GM21529 (cell line): ENCODE measurements at regions not wholly inside any gene's neighbourhood (a gene's known extent, or its start where the extent isn't known, plus 50 kb on each side); places are given as distances from the start of the nearest gene placed in this dataset.

Source experiments
- ATAC-seq: cut with Tn5 transposase; IDR thresholded peaks from one replicate; pipeline ENCODE4 v1.9.1; 2021; ENCODE audit not compliant: unreplicated experiment

DNA sequence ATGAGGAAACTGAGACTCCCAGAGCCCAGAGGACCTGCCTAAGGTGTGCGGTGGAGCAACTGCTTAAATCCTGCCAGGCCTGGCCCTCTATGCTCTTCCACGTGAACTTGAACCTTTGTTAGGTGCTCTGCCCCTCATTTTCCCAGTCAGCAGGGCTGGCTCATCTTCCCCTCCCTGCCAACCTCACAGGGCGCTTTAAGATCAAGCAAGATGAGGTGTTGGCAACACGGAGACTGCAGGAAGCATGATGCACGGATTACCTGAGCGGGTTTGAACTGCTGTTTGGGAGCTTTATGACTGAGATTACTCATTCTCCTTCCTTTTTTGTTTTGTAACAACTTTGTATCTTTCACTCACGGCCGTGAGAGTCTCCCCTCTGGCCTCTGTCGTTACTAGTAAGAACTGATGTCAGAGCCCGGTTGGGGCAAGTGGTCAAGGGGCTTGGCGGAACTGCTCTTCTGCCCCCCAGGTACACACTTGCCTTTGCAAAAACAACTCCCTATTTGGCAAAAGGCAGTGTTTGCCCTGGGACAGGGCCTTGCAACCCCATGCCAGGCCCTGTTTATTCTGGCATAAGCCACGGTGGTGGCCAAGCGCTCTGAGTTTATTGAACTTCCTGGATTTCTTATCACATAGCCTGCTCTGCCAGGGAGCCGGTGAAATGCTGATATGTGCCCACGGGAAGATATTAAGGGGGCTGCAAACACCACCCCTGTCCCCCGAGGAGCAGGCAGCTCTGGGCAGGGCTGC lies 127.8 kb downstream of the INHBB start:
- no peak for ATAC-seq

DNA sequence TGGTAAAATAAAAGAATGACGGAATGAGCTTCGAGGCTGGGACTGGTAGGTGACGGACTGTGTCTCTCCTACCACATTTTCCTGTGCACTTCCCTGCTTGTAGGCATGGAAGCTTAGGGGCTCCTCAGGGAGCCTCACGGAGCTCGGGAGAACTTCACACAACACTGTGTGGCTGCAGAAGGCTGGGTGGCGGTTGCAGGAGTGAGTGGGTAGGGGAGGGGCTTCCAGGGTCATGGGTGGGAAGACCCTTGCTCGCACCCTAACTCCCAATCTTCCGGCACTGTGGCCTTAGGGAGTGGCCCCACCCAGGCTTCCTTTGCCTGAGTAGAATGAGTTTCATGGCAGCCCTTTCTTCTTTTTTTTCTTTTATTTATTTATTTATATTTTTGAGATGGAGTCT lies 128.6 kb downstream of the INHBB start:
- ATAC-seq, result no peak

GRCh38 chr2:120476141-120476540 lies 130.2 kb downstream of the INHBB start:
- ATAC-seq, result no peak

DNA sequence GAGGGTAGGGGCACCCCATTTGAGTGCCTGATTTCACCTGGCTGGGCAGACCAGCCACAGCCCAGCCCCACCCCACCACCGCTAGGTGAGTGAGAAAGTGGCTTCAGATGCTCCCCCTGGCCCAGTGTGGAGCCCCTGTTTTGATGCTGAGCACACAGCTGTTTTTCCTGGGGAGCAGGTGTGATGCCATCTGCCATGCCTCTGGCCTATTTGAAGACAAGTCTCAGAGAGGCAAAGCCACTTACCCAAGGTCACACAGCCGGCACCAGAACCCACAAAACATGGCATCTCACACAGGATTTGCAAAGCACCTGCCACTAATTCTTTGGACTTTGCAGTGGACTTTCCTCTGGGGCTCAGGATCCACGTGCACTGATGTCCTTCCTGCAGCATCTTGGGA lies 131.3 kb downstream of the INHBB start:
- ATAC-seq, result no peak

GRCh38 chr2:120477831-120478481 lies 132.0 kb downstream of the INHBB start:
- no peak for ATAC-seq

GRCh38 chr2:120480346-120480902 lies 134.5 kb downstream of the INHBB start:
- ATAC-seq, result no peak

DNA sequence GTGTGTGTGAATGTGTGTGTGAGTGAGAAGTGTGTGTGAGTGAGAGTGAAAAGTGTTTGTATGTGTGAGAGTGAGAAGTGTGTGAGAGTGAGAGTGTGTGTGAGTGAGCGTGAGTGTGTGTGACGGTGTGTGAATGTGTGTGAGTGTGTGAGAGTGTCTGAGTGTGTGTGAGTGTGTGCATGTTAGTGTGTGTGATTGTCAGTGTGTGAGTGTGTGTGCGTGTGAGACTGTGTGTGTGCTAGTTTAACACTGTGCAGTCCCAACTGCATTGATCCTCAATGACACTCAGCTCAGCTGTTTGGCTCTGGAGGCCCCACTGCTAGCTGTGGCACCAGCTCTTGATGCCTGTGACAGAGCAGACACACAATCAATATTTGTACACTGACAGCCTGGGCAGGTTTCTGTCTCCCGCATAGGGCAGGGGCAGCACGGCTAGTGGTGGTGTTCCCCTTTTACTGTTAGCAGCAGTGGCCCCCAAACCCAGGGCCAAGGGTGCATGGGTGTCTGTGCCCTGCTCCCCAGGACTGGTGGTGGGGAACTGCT lies 135.0 kb downstream of the INHBB start:
- ATAC-seq, result no peak

- ATAC-seq, result no peak
Observed at GRCh38 chr2:120481446-120482194, 135.7 kb downstream of the INHBB start.

- ATAC-seq, result no peak
Observed at GRCh38 chr2:120482334-120482733, 136.4 kb downstream of the INHBB start.

- ATAC-seq, result no peak
Observed at GRCh38 chr2:120483355-120483754, 137.4 kb downstream of the INHBB start.

- ATAC-seq, result no peak
Observed at GRCh38 chr2:120485096-120485495, 139.2 kb downstream of the INHBB start.

- ATAC-seq, result no peak
Observed at GRCh38 chr2:120486441-120486840, 140.5 kb downstream of the INHBB start.

DNA sequence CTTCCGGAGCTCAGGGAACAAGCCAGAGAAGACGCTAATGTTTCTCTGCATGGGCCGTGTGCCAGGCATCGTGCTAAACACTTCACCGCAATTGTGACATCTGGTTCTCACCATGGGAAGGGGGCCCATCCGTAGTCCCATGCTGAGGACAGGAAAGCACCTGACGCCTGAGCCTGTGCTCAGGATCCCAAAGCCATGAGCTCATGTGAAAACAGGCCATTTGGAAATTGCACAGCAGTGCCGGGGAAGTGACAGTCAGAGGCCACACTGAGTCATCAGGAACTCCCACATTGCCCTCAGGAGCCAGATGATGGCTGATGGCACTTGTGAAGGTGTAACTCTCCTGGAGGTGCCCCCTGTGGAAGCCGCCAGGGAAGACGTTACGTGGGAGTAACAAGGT lies 141.0 kb downstream of the INHBB start:
- ATAC-seq, result no peak

DNA sequence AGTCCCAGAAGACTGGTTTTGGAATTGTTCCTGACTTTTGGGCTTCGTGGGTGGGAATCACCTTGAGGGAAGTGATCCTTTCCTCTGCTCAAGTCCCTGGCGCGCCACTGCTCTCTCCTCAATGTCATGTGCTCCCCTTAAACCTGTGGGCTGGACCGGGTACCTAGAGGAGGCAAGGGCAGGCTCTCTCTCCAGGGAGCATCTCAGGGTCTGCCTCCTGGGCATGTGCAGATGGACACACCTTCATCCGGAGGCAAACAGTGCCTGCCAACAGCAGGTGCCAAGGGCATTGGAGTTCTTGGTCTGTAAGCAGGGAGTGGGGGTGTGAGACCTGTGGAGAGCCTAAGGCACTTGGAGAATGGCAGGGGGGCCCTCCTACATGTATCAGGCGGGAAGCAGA lies 142.6 kb downstream of the INHBB start:
- ATAC-seq, result no peak

DNA sequence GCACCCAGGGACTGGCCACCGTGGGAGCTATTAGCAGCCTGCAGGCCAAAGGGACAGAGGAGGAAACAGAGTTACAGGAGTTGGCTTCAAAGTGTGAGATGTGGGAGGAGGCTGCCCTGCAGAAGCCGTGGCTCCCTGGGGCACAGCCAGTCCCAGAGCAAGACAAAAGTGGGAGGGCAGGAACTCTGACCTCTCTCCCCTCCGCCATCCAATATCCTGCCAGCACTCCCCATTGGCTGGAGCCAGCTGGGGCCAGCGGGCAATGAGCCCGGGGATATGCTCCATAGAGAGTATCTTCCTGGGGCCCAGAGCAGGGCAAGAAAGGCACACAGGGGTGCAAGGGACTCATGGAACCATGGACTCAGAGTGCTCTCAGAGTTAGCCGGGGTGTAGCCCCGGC lies 143.1 kb downstream of the INHBB start:
- ATAC-seq, result no peak

DNA sequence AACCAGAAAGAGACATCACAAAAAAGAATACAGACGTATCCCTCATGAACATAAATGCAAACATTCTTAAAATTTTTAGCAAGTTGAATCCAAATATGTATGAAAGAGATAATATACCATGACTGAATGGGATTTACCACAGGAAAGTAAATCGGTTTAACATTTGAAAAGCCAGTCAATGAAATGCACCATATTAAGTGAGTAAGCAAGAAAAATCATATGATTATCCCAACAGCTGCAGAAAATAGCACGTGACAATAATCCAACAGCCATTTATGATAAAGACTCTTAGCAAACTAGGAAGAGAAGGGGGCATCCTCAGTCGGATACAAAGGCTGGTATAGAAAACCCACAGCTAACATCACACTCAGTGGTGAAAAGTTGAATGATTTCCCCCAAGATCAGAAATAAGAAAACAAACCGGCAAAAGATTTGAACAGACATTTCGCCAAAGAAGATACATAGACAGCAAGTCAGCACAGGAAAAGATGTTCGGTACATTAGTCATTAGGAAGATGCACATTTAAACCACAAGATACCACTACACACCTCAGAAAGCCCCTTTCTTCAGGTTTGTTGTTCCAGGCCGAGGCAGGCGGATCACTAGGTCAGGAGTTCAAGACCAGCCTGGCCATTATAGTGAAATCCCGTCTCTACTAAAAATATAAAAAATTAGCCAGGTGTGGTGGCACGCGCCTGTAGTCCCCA lies 144.3 kb downstream of the INHBB start:
- ATAC-seq, result no peak

- no peak for ATAC-seq
Observed at GRCh38 chr2:120491111-120491625, 145.2 kb downstream of the INHBB start.

- ATAC-seq, result no peak
Observed at GRCh38 chr2:120493231-120493630, 147.3 kb downstream of the INHBB start.

- no peak for ATAC-seq
Observed at GRCh38 chr2:120494446-120494845, 148.5 kb downstream of the INHBB start.

DNA sequence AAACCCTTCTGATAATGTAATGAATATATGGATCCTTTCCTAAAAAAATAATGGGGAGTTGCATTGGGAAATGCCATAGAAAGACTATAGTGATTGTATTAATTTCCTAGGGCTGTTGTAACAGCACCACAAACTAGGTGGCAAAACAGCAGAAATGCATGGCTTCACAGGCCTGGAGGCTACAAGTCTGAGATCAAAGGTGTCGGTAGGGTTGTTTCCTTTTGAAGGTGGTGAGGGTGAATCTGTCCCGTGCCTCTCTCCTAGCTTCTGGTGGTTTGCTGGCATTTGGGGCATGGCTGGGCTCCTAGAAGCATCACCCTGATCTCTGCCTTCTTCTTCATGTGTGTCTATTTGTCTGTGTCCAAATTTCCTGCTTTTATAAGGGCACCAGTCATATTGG lies 149.7 kb downstream of the INHBB start:
- no peak for ATAC-seq

- no peak for ATAC-seq
Observed at GRCh38 chr2:120496235-120496634, 150.3 kb downstream of the INHBB start.
